Sigmoid colon (tissue), 6 donors: ENCODE measurements at regions not wholly inside any gene's neighbourhood (a gene's known extent, or its start where the extent isn't known, plus 50 kb on each side); places are given as distances from the start of the nearest gene placed in this dataset.

Source experiments
- DNase-seq: peaks from one replicate; pipeline ENCODE4 v3.0.0-alpha.2; 2019
- H3K27ac ChIP-seq, 4 donors: fragments of 200-600 bp; sonication (generic); one replicate each; pipeline ENCODE4 v1.5.1; 2016 to 2019; ENCODE audit warnings: mild to moderate bottlenecking in 1 of 4
- H3K27me3 ChIP-seq, 3 donors: fragments of 200-600 bp; sonication (generic); one replicate each; pipeline ENCODE4 v1.5.1; 2019; ENCODE audit warnings: mild to moderate bottlenecking in 1 of 3
- H3K36me3 ChIP-seq, 4 donors: fragments of 200-600 bp; sonication (generic); one replicate each; pipeline ENCODE4 v1.5.1; 2016 to 2019
- H3K4me1 ChIP-seq, 4 donors: fragments of 200-600 bp; sonication (generic); one replicate each; pipeline ENCODE4 v1.5.1; 2017 to 2019
- H3K4me3 ChIP-seq, 4 donors: fragments of 200-600 bp; sonication (generic); one replicate each; pipeline ENCODE4 v1.5.1; 2017 to 2019; ENCODE audit warnings: mild to moderate bottlenecking in 2 of 4, moderate library complexity in 1 of 4
- H3K9me3 ChIP-seq, 4 donors: fragments of 200-600 bp in 3 of 4; sonication (generic) in 3 of 4; one replicate each; pipeline versions ENCODE4 v1.5.1 to v1.6.1; 2013 to 2019
- CTCF ChIP-seq, 4 experiments: fragments of 450-650 bp in 3 of 4; fragments of 200-600 bp in 1 of 4; IDR thresholded peaks; one replicate each; pipeline ENCODE4 v1.5.1; 2016 to 2019; ENCODE audit warnings: antibody characterized with exemption in 4 of 4, mild to moderate bottlenecking in 3 of 4, moderate library complexity in 2 of 4
- EP300 ChIP-seq, 4 donors: sonication (generic); formaldehyde crosslinking; IDR thresholded peaks; one replicate each; pipeline ENCODE4 v1.6.1; 2017; ENCODE audit warnings: antibody characterized with exemption in 4 of 4
- POLR2A ChIP-seq, 2 donors: fragments of 450-650 bp; IDR thresholded peaks; one replicate each; pipeline ENCODE4 v1.6.1; 2016; ENCODE audit warnings: antibody characterized with exemption in 2 of 2, mild to moderate bottlenecking in 2 of 2, moderate library complexity in 2 of 2
- POLR2AphosphoS5 ChIP-seq, 4 donors: sonication (generic); formaldehyde crosslinking; IDR thresholded peaks; one replicate each; pipeline ENCODE4 v1.6.1; 2017; ENCODE audit warnings: antibody characterized with exemption in 4 of 4
- WGBS, 2 donors: extraction: QIAGEN DNeasy Blood & Tissue Kit; methylation state at CpG; one replicate each; pipeline ENCODE4 v1.1.7; 2013; 5-methylcytosine and 5-hydroxymethylcytosine counted together
- intact Hi-C: fragments of 100-400 bp; cut with DNase I; formaldehyde crosslinking; loops from one replicate; pipeline ENCODE4 v1.15.1; 2023
- donor health status: healthy with polysubstance abuse.
- donor health status: healthy.

GRCh38 chr2:188678882-188679281 lies 295.3 kb upstream of the COL3A1 start:
- intact Hi-C loops: no loop called here
- Histone ChIP-seq H3K4me1 (peaks cover 0 to 9% (median 3%) of the 10 kb centered on the region in 4 donors), H3K27ac (peak overlapping the region in 1 of 4 donors; percentile 26), H3K36me3 (no peaks in the 10 kb centered on the region), H3K27me3 (no peaks in the 10 kb centered on the region), H3K4me3 (no peak overlapping the region), H3K9me3 (no peaks in the 10 kb centered on the region)
- no peak for DNase-seq
- 67 to 68% methylated on average over 2 of the region's 2 CpGs for WGBS, 2 donors
- no peak for TF ChIP-seq POLR2AphosphoS5 (IDR thresholded peaks at IDR 0.05)
- no peak for TF ChIP-seq POLR2A (IDR thresholded peaks at IDR 0.05)
- TF ChIP-seq CTCF (IDR thresholded peaks at IDR 0.05): no peak
- no peak for TF ChIP-seq EP300 (IDR thresholded peaks at IDR 0.05)

DNA sequence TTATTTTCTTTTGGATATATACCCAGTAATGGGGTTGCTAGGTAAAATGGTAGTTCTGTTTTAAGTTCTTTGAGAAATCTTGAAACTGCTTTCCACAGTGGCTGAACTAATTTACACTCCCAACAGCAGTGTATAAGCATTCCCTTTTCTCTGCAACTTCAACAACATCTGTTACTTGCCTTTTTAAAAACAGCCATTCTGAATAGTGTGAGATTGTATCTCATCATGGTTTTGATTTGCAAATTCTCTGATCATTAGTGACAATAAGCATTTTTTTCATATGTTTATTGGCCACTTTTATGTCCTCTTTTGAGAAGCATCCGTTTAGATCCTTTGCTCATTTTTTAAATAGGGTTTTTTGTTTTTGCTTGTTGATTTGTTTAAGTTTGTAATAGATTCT lies 291.3 kb upstream of the COL3A1 start:
- TF ChIP-seq POLR2A (IDR thresholded peaks at IDR 0.05) (no peak), EP300 (IDR thresholded peaks at IDR 0.05) (no peak)
- Histone ChIP-seq H3K9me3 (no peaks in the 10 kb centered on the region), H3K4me1 (peaks cover 0 to 9% (median 3%) of the 10 kb centered on the region in 4 donors), H3K4me3 (no peak overlapping the region), H3K36me3 (no peaks in the 10 kb centered on the region), H3K27ac (no peak overlapping the region), H3K27me3 (no peaks in the 10 kb centered on the region)
- DNase-seq: no peak
- intact Hi-C loops: no loop called here
- WGBS, 2 donors: 67 to 71% methylated on average over 1 of the region's 1 CpG

DNA sequence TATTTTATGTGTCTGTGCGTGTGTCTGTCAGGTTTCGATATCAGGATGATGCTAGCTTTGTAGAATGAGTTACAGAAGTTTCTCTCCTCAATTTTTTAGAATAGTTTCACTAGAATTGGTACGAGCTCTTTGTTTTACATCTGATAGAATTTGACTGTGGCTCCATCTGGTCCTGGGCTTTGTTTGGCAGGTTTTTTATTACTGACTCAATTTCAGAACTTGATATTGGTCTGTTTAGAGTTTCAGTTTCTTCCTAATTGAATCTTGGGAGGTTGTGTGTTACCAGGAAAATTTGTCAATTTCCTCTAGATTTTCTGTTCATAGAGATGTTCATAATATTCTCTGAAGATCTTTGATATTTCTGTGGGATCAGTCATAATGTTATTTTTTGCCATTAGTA lies 289.4 kb upstream of the COL3A1 start:
- 82% methylated on average over 3 of the region's 3 CpGs for WGBS, 2 donors
- H3K9me3 ChIP-seq: no peaks in the 10 kb centered on the region
- H3K4me3 ChIP-seq: no peak overlapping the region
- no peaks in the 10 kb centered on the region for H3K36me3 ChIP-seq
- intact Hi-C loops: no loop called here
- DNase-seq: no peak
- no peak overlapping the region for H3K27ac ChIP-seq
- no peaks in the 10 kb centered on the region for H3K27me3 ChIP-seq
- H3K4me1 ChIP-seq: no peaks in the 10 kb centered on the region
- TF ChIP-seq EP300 (IDR thresholded peaks at IDR 0.05) (no peak), CTCF (IDR thresholded peaks at IDR 0.05) (no peak), POLR2AphosphoS5 (IDR thresholded peaks at IDR 0.05) (no peak), POLR2A (IDR thresholded peaks at IDR 0.05) (no peak)

DNA sequence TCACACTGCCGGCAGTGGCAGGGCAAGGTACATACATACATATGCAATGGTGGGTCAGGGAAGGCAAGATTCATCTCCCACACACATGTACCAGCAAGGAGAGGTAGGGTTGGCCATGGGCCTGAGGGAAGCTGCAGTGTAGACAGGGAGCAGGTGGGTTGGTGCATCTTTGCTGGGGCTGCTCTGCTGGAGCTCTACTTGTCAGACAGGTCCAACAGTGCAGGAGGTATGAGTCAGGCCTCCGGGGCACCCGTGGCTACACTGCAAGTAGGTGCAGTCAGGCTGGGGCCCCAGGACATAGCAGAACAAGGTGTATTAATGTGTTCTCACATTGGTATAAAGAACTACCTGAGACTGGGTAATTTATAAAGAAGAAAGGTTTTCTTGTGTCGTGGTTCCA lies 281.1 kb upstream of the COL3A1 start:
- no peak overlapping the region for H3K27ac ChIP-seq
- no peak for DNase-seq
- WGBS, 2 donors: 85 to 91% methylated on average over 4 of the region's 4 CpGs
- H3K4me1 ChIP-seq: peaks cover 0 to 7% (median 3%) of the 10 kb centered on the region in 4 donors
- no peaks in the 10 kb centered on the region for H3K9me3 ChIP-seq
- H3K27me3 ChIP-seq: no peaks in the 10 kb centered on the region
- H3K36me3 ChIP-seq: no peaks in the 10 kb centered on the region
- intact Hi-C loops: no loop called here
- TF ChIP-seq POLR2A (IDR thresholded peaks at IDR 0.05): no peak
- no peak for TF ChIP-seq CTCF (IDR thresholded peaks at IDR 0.05)
- no peak for TF ChIP-seq EP300 (IDR thresholded peaks at IDR 0.05)
- no peak for TF ChIP-seq POLR2AphosphoS5 (IDR thresholded peaks at IDR 0.05)
- no peak overlapping the region for H3K4me3 ChIP-seq

DNA sequence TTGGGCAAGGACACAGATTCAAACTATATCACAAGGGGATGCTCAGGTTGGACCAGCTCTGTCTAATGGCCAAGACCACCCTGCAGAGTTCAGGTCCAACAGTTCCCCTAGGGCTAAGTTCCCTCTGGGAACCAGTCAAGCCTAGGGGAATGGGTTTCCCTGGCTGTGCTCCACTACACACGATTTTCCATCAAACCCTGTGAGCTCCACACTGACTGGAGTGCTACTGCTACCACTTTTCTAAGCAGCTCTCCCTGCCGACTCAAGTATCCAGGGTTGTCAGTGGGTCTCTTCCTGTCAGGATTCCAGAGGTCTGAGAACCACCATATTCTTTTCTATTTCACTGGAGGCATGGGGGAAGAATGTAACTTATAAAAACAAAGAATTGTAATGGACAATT lies 280.4 kb upstream of the COL3A1 start:
- no peak for DNase-seq
- no peak overlapping the region for H3K27ac ChIP-seq
- peaks cover 0 to 7% (median 3%) of the 10 kb centered on the region in 4 donors for H3K4me1 ChIP-seq
- no peaks in the 10 kb centered on the region for H3K36me3 ChIP-seq
- intact Hi-C loops: no loop called here
- TF ChIP-seq CTCF (IDR thresholded peaks at IDR 0.05): no peak
- TF ChIP-seq POLR2A (IDR thresholded peaks at IDR 0.05): no peak
- TF ChIP-seq EP300 (IDR thresholded peaks at IDR 0.05): no peak
- no peak for TF ChIP-seq POLR2AphosphoS5 (IDR thresholded peaks at IDR 0.05)
- H3K4me3 ChIP-seq: no peak overlapping the region
- H3K27me3 ChIP-seq: no peaks in the 10 kb centered on the region
- WGBS, 2 donors: 60 to 79% methylated on average over 2 of the region's 2 CpGs
- no peaks in the 10 kb centered on the region for H3K9me3 ChIP-seq
